Stimulated activated naive CD8-positive, alpha-beta T cell treated with anti-CD3 and anti-CD28 coated beads, Interleukin-15, amount 100 ng/mL, for 72 hours (primary cell): ENCODE measurements at regions not wholly inside any gene's neighbourhood (a gene's known extent, or its start where the extent isn't known, plus 50 kb on each side); places are given as distances from the start of the nearest gene placed in this dataset.
"Not testable (repeated sequence)": the region's sequence is repeated elsewhere in the genome, so short reads cannot be mapped to it uniquely, and the experiment has no call there.

Experiments used
- ATAC-seq: fragments of 150-1000 bp; cut with Tn5 transposase; 2 replicates; pipeline ENCODE4 v1.10.0; 2021; ENCODE audit warnings: mild to moderate bottlenecking, moderate library complexity
- DNase-seq, 2 donors: peaks; one replicate each; pipeline ENCODE4 v3.0.0; 2021 to 2022
- H3K27ac Mint-ChIP-seq, 2 donors: one replicate each; pipeline ENCODE4 v1.8.0; 2022; ENCODE audit warnings: mild to moderate bottlenecking in 2 of 2, mixed read lengths in 2 of 2, moderate library complexity in 2 of 2
- H3K27me3 Mint-ChIP-seq: one replicate; pipeline ENCODE4 v1.8.0; 2022; ENCODE audit warnings: mixed read lengths
- H3K4me1 Mint-ChIP-seq: one replicate; pipeline ENCODE4 v1.8.0; 2022; ENCODE audit warnings: mild to moderate bottlenecking, mixed read lengths
- H3K4me3 Mint-ChIP-seq, 2 donors: one replicate each; pipeline ENCODE4 v1.8.0; 2022; ENCODE audit warnings: mild to moderate bottlenecking in 2 of 2, mixed read lengths in 2 of 2, moderate library complexity in 1 of 2
- H3K9me3 Mint-ChIP-seq, 2 donors: one replicate each; pipeline ENCODE4 v1.8.0; 2022; ENCODE audit warnings: mixed read lengths in 2 of 2

- no peak for DNase-seq
- Mint-ChIP-seq H3K27me3 (peaks cover 19% of the 10 kb centered on the region), H3K4me3 (no peak overlapping the region), H3K27ac (no peak overlapping the region), H3K4me1 (no peaks in the 10 kb centered on the region), H3K9me3 (peaks cover 0 to 8% of the 10 kb centered on the region in 2 donors)
- ATAC-seq: no peak
Measured at GRCh38 chr14:104298458-104298857, 160.1 kb downstream of the KIF26A start.

- no peak overlapping the region for H3K27ac Mint-ChIP-seq
- no peaks in the 10 kb centered on the region for H3K4me1 Mint-ChIP-seq
- H3K9me3 Mint-ChIP-seq: peaks cover 0 to 8% of the 10 kb centered on the region in 2 donors
- no peak overlapping the region for H3K4me3 Mint-ChIP-seq
- ATAC-seq (peak; percentile 41), DNase-seq (no peak)
- peaks cover 2% of the 10 kb centered on the region for H3K27me3 Mint-ChIP-seq
Measured at GRCh38 chr14:104299993-104300761, 161.8 kb downstream of the KIF26A start.

- no peak for ATAC-seq
- Mint-ChIP-seq H3K4me3 (no peak overlapping the region), H3K27ac (peak overlapping the region in 1 of 2 donors; percentile 54)
Measured at GRCh38 chr14:104301731-104302460, 163.5 kb downstream of the KIF26A start.

GRCh38 chr14:104302794-104303405 lies 164.5 kb downstream of the KIF26A start:
- Mint-ChIP-seq H3K27ac (no peak overlapping the region), H3K4me3 (no peak overlapping the region), H3K9me3 (peaks cover 0 to 8% of the 10 kb centered on the region in 2 donors), H3K27me3 (no peaks in the 10 kb centered on the region), H3K4me1 (no peaks in the 10 kb centered on the region)
- ATAC-seq (no peak), DNase-seq (no peak)

More at GRCh38 chr14:104301731-104302460, 163.5 kb downstream of the KIF26A start:
- H3K9me3 Mint-ChIP-seq: peaks cover 0 to 8% of the 10 kb centered on the region in 2 donors
- H3K4me1 Mint-ChIP-seq: no peaks in the 10 kb centered on the region
- no peaks in the 10 kb centered on the region for H3K27me3 Mint-ChIP-seq
- DNase-seq: no peak

- H3K27ac Mint-ChIP-seq: no peak overlapping the region
- ATAC-seq: no peak
- no peaks in the 10 kb centered on the region for H3K27me3 Mint-ChIP-seq
- DNase-seq: no peak
- no peak overlapping the region for H3K4me3 Mint-ChIP-seq
- peaks cover 0 to 8% of the 10 kb centered on the region in 2 donors for H3K9me3 Mint-ChIP-seq
- H3K4me1 Mint-ChIP-seq: no peaks in the 10 kb centered on the region
Measured at GRCh38 chr14:104303705-104304425, 165.5 kb downstream of the KIF26A start.

- Mint-ChIP-seq H3K27ac (no peak overlapping the region), H3K4me3 (no peak overlapping the region), H3K4me1 (no peaks in the 10 kb centered on the region), H3K9me3 (peaks cover 0 to 8% of the 10 kb centered on the region in 2 donors), H3K27me3 (no peaks in the 10 kb centered on the region)
- no peak for DNase-seq
- ATAC-seq: no peak
Measured at GRCh38 chr14:104304451-104305351, 166.3 kb downstream of the KIF26A start.

GRCh38 chr14:104305511-104306449 lies 167.4 kb downstream of the KIF26A start:
- ATAC-seq (no peak), DNase-seq (no peak)
- Mint-ChIP-seq H3K4me3 (no peak overlapping the region), H3K4me1 (no peaks in the 10 kb centered on the region), H3K27ac (no peak overlapping the region), H3K9me3 (peaks cover 0 to 18% of the 10 kb centered on the region in 2 donors), H3K27me3 (no peaks in the 10 kb centered on the region)

GRCh38 chr14:104306450-104307040 lies 168.2 kb downstream of the KIF26A start:
- DNase-seq (no peak), ATAC-seq (no peak)
- Mint-ChIP-seq H3K9me3 (peaks cover 0 to 12% of the 10 kb centered on the region in 2 donors), H3K27me3 (no peaks in the 10 kb centered on the region), H3K4me3 (no peak overlapping the region), H3K27ac (no peak overlapping the region), H3K4me1 (no peaks in the 10 kb centered on the region)

GRCh38 chr14:104307246-104307626 lies 168.8 kb downstream of the KIF26A start:
- Mint-ChIP-seq H3K27ac (no peak overlapping the region), H3K4me3 (no peak overlapping the region), H3K9me3 (peaks cover 0 to 11% of the 10 kb centered on the region in 2 donors), H3K4me1 (no peaks in the 10 kb centered on the region), H3K27me3 (no peaks in the 10 kb centered on the region)
- DNase-seq: no peak
- no peak for ATAC-seq

GRCh38 chr14:104307627-104308401 lies 169.4 kb downstream of the KIF26A start:
- Mint-ChIP-seq H3K4me3 (no peak overlapping the region), H3K4me1 (no peaks in the 10 kb centered on the region), H3K9me3 (peaks cover 0 to 11% of the 10 kb centered on the region in 2 donors), H3K27ac (no peak overlapping the region), H3K27me3 (no peaks in the 10 kb centered on the region)
- no peak for DNase-seq
- ATAC-seq: no peak

GRCh38 chr14:104308534-104308933 lies 170.1 kb downstream of the KIF26A start:
- not testable (repeated sequence) for H3K27ac Mint-ChIP-seq, ATAC-seq
- peaks cover 0 to 11% of the 10 kb centered on the region in 2 donors for H3K9me3 Mint-ChIP-seq

GRCh38 chr14:104309657-104310369 lies 171.4 kb downstream of the KIF26A start:
- DNase-seq: no peak
- H3K4me3 Mint-ChIP-seq: no peak overlapping the region
- ATAC-seq: no peak
- no peaks in the 10 kb centered on the region for H3K4me1 Mint-ChIP-seq
- H3K27me3 Mint-ChIP-seq: no peaks in the 10 kb centered on the region
- peaks cover 0 to 11% of the 10 kb centered on the region in 2 donors for H3K9me3 Mint-ChIP-seq
- H3K27ac Mint-ChIP-seq: no peak overlapping the region

More at GRCh38 chr14:104308534-104308933, 170.1 kb downstream of the KIF26A start:
- H3K4me1 Mint-ChIP-seq, DNase-seq, H3K27me3 Mint-ChIP-seq, H3K4me3 Mint-ChIP-seq: not testable (repeated sequence)
